Stimulated activated naive CD8-positive, alpha-beta T cell treated with anti-CD3 and anti-CD28 coated beads, Interleukin-15, amount 100 ng/mL, for 72 hours (primary cell): ENCODE measurements at regions not wholly inside any gene's neighbourhood (a gene's known extent, or its start where the extent isn't known, plus 50 kb on each side); places are given as distances from the start of the nearest gene placed in this dataset.
"Not testable (repeated sequence)": the region's sequence is repeated elsewhere in the genome, so short reads cannot be mapped to it uniquely, and the experiment has no call there.

Experiments used
- ATAC-seq: fragments of 150-1000 bp; cut with Tn5 transposase; 2 replicates; pipeline ENCODE4 v1.10.0; 2021; ENCODE audit warnings: mild to moderate bottlenecking, moderate library complexity
- DNase-seq, 2 donors: peaks; one replicate each; pipeline ENCODE4 v3.0.0; 2021 to 2022
- H3K27ac Mint-ChIP-seq, 2 donors: one replicate each; pipeline ENCODE4 v1.8.0; 2022; ENCODE audit warnings: mild to moderate bottlenecking in 2 of 2, mixed read lengths in 2 of 2, moderate library complexity in 2 of 2
- H3K27me3 Mint-ChIP-seq: one replicate; pipeline ENCODE4 v1.8.0; 2022; ENCODE audit warnings: mixed read lengths
- H3K4me1 Mint-ChIP-seq: one replicate; pipeline ENCODE4 v1.8.0; 2022; ENCODE audit warnings: mild to moderate bottlenecking, mixed read lengths
- H3K4me3 Mint-ChIP-seq, 2 donors: one replicate each; pipeline ENCODE4 v1.8.0; 2022; ENCODE audit warnings: mild to moderate bottlenecking in 2 of 2, mixed read lengths in 2 of 2, moderate library complexity in 1 of 2
- H3K9me3 Mint-ChIP-seq, 2 donors: one replicate each; pipeline ENCODE4 v1.8.0; 2022; ENCODE audit warnings: mixed read lengths in 2 of 2

- ATAC-seq (no peak), DNase-seq (no peak)
- no peak overlapping the region for H3K4me3 Mint-ChIP-seq
- H3K9me3 Mint-ChIP-seq = no peaks in the 10 kb centered on the region
- no peak overlapping the region for H3K27ac Mint-ChIP-seq
- H3K27me3 Mint-ChIP-seq = no peaks in the 10 kb centered on the region
- H3K4me1 Mint-ChIP-seq = no peaks in the 10 kb centered on the region
These were observed 163.3 kb upstream of the HSFY2 start for GRCh38 chrY:18936831-18937230.

GRCh38 chrY:18919256-18919655 is 145.7 kb upstream of the HSFY2 start:
- Mint-ChIP-seq H3K9me3 (peaks cover 0 to 7% of the 10 kb centered on the region in 2 donors), H3K4me1 (no peaks in the 10 kb centered on the region), H3K27me3 (no peaks in the 10 kb centered on the region), H3K27ac (peak overlapping the region in 1 of 2 donors; percentile 57), H3K4me3 (no peak overlapping the region)
- DNase-seq (no peak), ATAC-seq (no peak)

- ATAC-seq = no peak
- Mint-ChIP-seq H3K4me1 (no peaks in the 10 kb centered on the region), H3K4me3 (no peak overlapping the region), H3K9me3 (peaks cover 0 to 7% of the 10 kb centered on the region in 2 donors), H3K27me3 (no peaks in the 10 kb centered on the region), H3K27ac (no peak overlapping the region)
- DNase-seq = no peak
These were observed 139.3 kb upstream of the HSFY2 start for GRCh38 chrY:18912846-18913245.

DNA sequence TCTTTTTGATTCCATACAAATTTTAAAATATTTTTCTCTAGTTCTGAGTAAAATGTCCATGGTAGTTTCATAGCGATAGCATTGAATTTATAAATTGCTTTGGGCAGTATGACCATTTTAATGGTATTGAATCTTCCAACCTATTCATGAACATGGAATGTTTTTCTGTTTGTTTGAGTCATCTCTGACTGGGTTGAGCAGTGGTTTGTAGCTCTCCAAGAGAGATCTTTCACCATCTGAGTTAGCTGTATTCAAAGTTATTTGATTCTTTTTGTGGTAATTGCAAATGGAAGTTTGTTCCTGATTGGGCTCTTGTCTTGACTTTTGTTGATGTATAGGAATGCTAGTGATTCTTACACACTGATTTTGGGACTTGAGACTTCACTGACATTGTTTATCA is 136.3 kb upstream of the HSFY2 start:
- H3K4me3 Mint-ChIP-seq = no peak overlapping the region
- no peaks in the 10 kb centered on the region for H3K4me1 Mint-ChIP-seq
- no peaks in the 10 kb centered on the region for H3K27me3 Mint-ChIP-seq
- no peak overlapping the region for H3K27ac Mint-ChIP-seq
- peaks cover 0 to 11% of the 10 kb centered on the region in 2 donors for H3K9me3 Mint-ChIP-seq
- ATAC-seq = no peak
- no peak for DNase-seq

- H3K27ac Mint-ChIP-seq, ATAC-seq, H3K4me3 Mint-ChIP-seq, DNase-seq, H3K27me3 Mint-ChIP-seq, H3K4me1 Mint-ChIP-seq: not testable (repeated sequence)
- peaks cover 0 to 11% of the 10 kb centered on the region in 2 donors for H3K9me3 Mint-ChIP-seq
These were observed 132.7 kb upstream of the HSFY2 start for GRCh38 chrY:18906198-18906597.

DNA sequence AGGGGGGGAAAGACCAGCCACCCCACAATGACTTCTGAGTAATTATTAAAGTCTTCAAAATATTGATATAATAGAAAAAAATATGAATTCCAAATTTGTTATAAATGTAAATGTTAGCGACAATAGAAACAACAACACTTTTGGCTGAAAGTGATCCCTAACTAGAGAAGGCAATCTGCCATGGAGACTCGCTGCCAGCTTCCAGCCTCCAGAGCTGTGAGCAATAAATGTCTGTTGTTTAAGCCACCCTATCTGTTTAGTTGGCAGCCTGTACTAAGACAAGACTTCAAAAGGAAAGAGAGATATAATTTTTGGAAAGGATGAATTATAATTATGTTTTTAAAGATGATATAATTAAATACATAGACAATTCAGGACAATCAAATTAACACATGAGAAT is 130.8 kb upstream of the HSFY2 start:
- Mint-ChIP-seq H3K27me3 (no peaks in the 10 kb centered on the region), H3K27ac (no peak overlapping the region), H3K9me3 (peaks cover 0 to 4% of the 10 kb centered on the region in 2 donors), H3K4me1 (no peaks in the 10 kb centered on the region), H3K4me3 (no peak overlapping the region)
- ATAC-seq (no peak), DNase-seq (no peak)

DNA sequence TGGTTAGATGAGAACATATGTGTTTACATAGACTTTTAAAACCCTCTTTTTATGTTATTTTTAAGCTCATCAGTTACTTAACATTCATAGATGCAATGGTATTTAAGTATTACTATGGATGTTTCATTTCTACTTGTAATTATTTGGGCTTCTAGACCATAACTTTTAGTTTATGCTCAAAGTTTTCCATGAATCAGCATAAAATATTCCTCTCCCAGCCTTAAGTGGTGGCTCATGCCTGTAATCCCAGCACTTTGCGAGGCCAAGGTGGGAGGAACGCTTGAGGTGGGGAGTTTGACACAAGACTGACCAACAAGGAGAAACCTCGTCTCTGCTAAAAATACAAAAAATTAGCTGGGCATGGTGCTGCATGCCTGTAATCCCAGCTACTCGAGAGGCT is 118.5 kb upstream of the HSFY2 start:
- ATAC-seq = no peak
- H3K4me3 Mint-ChIP-seq = no peak overlapping the region
- no peak overlapping the region for H3K27ac Mint-ChIP-seq
- no peaks in the 10 kb centered on the region for H3K4me1 Mint-ChIP-seq
- H3K9me3 Mint-ChIP-seq = peaks cover 9 to 13% of the 10 kb centered on the region in 2 donors
- no peak for DNase-seq
- no peaks in the 10 kb centered on the region for H3K27me3 Mint-ChIP-seq

GRCh38 chrY:18889548-18889947 is 116.0 kb upstream of the HSFY2 start:
- peak overlapping the region in 1 of 2 donors; percentile 64 for H3K27ac Mint-ChIP-seq
- no peak for DNase-seq
- H3K27me3 Mint-ChIP-seq = no peaks in the 10 kb centered on the region
- no peak overlapping the region for H3K4me3 Mint-ChIP-seq
- no peaks in the 10 kb centered on the region for H3K4me1 Mint-ChIP-seq
- ATAC-seq = no peak
- H3K9me3 Mint-ChIP-seq = peaks cover 4 to 10% of the 10 kb centered on the region in 2 donors

GRCh38 chrY:18884748-18885147 is 111.2 kb upstream of the HSFY2 start:
- Mint-ChIP-seq H3K27ac (no peak overlapping the region), H3K27me3 (no peaks in the 10 kb centered on the region), H3K4me3 (no peak overlapping the region), H3K4me1 (no peaks in the 10 kb centered on the region), H3K9me3 (peaks cover 6 to 9% of the 10 kb centered on the region in 2 donors)
- no peak for ATAC-seq
- DNase-seq = no peak

DNA sequence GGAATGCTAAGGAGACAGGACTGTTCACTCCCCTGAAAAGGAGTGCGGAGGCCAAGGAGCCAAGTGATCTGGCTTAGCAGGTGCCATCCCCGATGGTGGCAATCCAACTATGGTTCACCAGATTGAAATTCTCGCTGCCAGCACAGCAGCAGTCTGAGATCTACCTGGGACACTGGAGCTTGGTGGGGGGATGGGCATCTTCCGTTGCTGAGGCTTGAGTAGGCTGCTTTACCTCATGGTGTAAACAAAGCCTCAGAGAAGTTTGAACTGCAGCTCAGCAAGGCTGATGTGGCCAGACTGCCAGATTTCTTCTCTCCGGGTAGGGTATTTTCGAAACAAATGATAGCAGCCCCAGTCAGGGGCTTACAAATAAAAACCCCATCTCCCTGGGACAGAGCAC is 95.6 kb upstream of the HSFY2 start:
- not testable (repeated sequence) for H3K9me3 Mint-ChIP-seq, ATAC-seq

GRCh38 chrY:18866887-18867551 is 93.5 kb upstream of the HSFY2 start:
- not testable (repeated sequence) for H3K27ac Mint-ChIP-seq, H3K27me3 Mint-ChIP-seq, H3K4me1 Mint-ChIP-seq, DNase-seq, H3K4me3 Mint-ChIP-seq, H3K9me3 Mint-ChIP-seq, ATAC-seq

More for the DNA sequence above, 95.6 kb upstream of the HSFY2 start:
- H3K27me3 Mint-ChIP-seq, H3K4me1 Mint-ChIP-seq, DNase-seq, H3K27ac Mint-ChIP-seq, H3K4me3 Mint-ChIP-seq: not testable (repeated sequence)

DNA sequence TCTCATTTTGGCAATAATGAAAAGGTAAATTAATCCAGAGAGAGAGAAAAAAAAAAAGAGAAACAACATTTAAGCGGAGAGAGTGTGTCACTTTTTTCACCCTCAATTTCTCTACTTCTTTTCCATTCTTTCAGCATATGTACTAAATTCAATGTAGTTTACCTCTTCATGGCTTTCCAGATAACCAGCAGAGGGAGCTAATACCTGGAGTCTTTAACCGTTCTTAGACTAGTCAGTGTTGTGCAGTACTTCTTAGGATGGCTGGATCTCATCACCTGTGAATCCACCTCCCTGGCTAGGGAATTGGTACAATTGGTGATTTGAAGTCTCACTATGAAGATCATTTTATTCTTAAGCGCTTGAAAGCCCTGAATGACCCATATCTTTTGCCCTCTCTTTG is 87.3 kb upstream of the HSFY2 start:
- not testable (repeated sequence) for H3K27ac Mint-ChIP-seq, H3K4me1 Mint-ChIP-seq, H3K9me3 Mint-ChIP-seq, H3K27me3 Mint-ChIP-seq, H3K4me3 Mint-ChIP-seq, DNase-seq
- peak; percentile 75 for ATAC-seq

DNA sequence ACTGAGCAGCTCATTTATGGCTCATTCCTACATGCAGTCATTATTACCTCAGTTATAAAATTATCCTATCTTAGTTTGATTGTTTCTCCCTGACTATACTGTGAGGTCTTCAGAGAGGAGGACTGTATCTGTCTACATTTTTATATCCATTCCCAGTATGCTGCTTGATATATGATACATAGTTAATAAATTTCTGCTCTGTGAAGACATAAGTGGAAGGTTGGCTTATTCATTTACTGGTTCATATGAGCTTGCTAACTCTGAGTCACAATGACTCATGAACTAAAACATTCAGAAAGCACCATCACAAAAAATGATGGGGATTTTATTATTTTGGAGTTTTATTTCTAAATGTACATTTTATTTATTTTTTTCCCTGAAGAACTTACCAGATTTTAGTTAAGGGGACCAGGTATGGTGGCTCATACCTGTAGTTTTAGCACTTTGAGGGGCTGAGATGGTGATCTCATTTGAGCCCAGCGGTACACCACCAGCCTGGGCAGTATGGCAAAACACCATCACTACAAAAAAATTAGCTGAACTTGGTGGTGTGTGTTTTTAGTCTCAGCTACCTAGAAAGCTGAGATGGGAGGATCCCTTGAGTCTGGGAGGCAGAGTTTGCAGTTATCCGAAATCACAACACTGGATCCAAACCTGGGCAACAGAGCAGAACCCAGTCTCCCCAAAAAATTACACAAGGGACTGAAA is 85.1 kb upstream of the HSFY2 start:
- not testable (repeated sequence) for H3K9me3 Mint-ChIP-seq, DNase-seq, H3K4me1 Mint-ChIP-seq, H3K27me3 Mint-ChIP-seq, ATAC-seq, H3K4me3 Mint-ChIP-seq, H3K27ac Mint-ChIP-seq

- ATAC-seq, DNase-seq, H3K4me1 Mint-ChIP-seq, H3K27me3 Mint-ChIP-seq, H3K9me3 Mint-ChIP-seq, H3K4me3 Mint-ChIP-seq, H3K27ac Mint-ChIP-seq: not testable (repeated sequence)
These were observed 81.6 kb upstream of the HSFY2 start for GRCh38 chrY:18855184-18855583.

DNA sequence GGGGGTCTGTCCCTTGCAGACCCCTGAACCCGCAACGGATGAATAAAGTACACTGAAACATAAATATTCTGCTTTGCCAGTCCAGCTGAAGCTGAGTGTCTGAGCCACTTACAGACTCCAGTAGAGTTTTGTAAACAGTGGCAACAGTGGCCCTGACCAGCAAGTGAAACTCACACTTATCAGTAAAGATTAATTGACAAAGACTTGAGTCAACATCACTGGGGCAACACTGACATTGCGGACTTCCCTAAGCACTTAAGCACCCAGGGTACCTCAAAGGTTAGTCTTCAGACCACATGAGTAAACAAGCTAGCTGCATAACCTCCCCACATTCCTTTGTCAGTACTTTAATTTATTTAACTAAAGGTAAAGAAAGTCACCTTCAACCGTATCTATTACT is 79.8 kb upstream of the HSFY2 start:
- not testable (repeated sequence) for H3K27ac Mint-ChIP-seq, DNase-seq, H3K4me1 Mint-ChIP-seq, H3K27me3 Mint-ChIP-seq, H3K4me3 Mint-ChIP-seq, H3K9me3 Mint-ChIP-seq, ATAC-seq

- H3K4me3 Mint-ChIP-seq, H3K27ac Mint-ChIP-seq, ATAC-seq, H3K9me3 Mint-ChIP-seq, H3K27me3 Mint-ChIP-seq, DNase-seq, H3K4me1 Mint-ChIP-seq: not testable (repeated sequence)
These were observed 63.1 kb upstream of the HSFY2 start for GRCh38 chrY:18836643-18837042.
